Calu3 (cell line): ENCODE measurements at regions not wholly inside any gene's neighbourhood (a gene's known extent, or its start where the extent isn't known, plus 50 kb on each side); places are given as distances from the start of the nearest gene placed in this dataset.

Source experiments
- BruUV-seq: library from RNA; stranded (reverse); fragments of 400-500 nt; replicated peaks from 2 replicates; lab custom pipeline; 2021; lab: Mats Ljungman, UMichigan
- CTCF ChIA-PET: fragments of 300-600 bp; sonication (Branson Sonifier 250); formaldehyde crosslinking; loops from one replicate; lab custom pipeline; 2022; ENCODE audit warnings: antibody characterized with exemption; lab: Charles Lee
- DNase-seq: peaks from one replicate; pipeline ENCODE4 v3.0.0; 2022
- H3K27ac Mint-ChIP-seq: one replicate; pipeline ENCODE4 v1.8.0; 2022; ENCODE audit warnings: mixed read lengths; ENCODE audit not compliant: unreplicated experiment
- H3K27me3 Mint-ChIP-seq: one replicate; pipeline ENCODE4 v1.8.0; 2022; ENCODE audit warnings: mixed read lengths; ENCODE audit not compliant: unreplicated experiment
- H3K36me3 Mint-ChIP-seq: one replicate; pipeline ENCODE4 v1.8.0; 2022; ENCODE audit warnings: mild to moderate bottlenecking, moderate library complexity, mixed read lengths; ENCODE audit not compliant: insufficient read depth, unreplicated experiment
- H3K4me1 Mint-ChIP-seq: one replicate; pipeline ENCODE4 v1.8.0; 2022; ENCODE audit warnings: mild to moderate bottlenecking, low read depth, mixed read lengths; ENCODE audit not compliant: unreplicated experiment
- H3K4me3 Mint-ChIP-seq: one replicate; pipeline ENCODE4 v1.8.0; 2022; ENCODE audit warnings: mild to moderate bottlenecking, low read depth, moderate library complexity, mixed read lengths; ENCODE audit not compliant: unreplicated experiment
- H3K9me3 Mint-ChIP-seq: one replicate; pipeline ENCODE4 v1.8.0; 2022; ENCODE audit warnings: low read depth, mixed read lengths; ENCODE audit not compliant: unreplicated experiment
- intact Hi-C: fragments of 100-400 bp; cut with micrococcal nuclease; formaldehyde crosslinking; loops from one replicate; pipeline ENCODE4 v1.10.0; 2022; ENCODE audit not compliant: unreplicated experiment
- TF ChIP-seq, protein P1 (sequence below): fragments of 200-600 bp; IDR thresholded peaks from one replicate; pipeline ENCODE4 v1.8.0; 2022; ENCODE audit warnings: antibody characterized with exemption; ENCODE audit not compliant: unreplicated experiment

GRCh38 chr13:76733671-76734070 is 152.5 kb downstream of the KCTD12 start:
- TF ChIP-seq, protein P1, sequence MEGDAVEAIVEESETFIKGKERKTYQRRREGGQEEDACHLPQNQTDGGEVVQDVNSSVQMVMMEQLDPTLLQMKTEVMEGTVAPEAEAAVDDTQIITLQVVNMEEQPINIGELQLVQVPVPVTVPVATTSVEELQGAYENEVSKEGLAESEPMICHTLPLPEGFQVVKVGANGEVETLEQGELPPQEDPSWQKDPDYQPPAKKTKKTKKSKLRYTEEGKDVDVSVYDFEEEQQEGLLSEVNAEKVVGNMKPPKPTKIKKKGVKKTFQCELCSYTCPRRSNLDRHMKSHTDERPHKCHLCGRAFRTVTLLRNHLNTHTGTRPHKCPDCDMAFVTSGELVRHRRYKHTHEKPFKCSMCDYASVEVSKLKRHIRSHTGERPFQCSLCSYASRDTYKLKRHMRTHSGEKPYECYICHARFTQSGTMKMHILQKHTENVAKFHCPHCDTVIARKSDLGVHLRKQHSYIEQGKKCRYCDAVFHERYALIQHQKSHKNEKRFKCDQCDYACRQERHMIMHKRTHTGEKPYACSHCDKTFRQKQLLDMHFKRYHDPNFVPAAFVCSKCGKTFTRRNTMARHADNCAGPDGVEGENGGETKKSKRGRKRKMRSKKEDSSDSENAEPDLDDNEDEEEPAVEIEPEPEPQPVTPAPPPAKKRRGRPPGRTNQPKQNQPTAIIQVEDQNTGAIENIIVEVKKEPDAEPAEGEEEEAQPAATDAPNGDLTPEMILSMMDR: no peak
- H3K36me3 Mint-ChIP-seq: no peaks in the 10 kb centered on the region
- H3K27ac Mint-ChIP-seq: no peak overlapping the region
- CTCF ChIA-PET: interaction anchor here (0.9 kb wide), 1 partner anchor 64 kb away, joined by 4 read pairs; no protein-coding TSS in a partner anchor
- no peaks in the 10 kb centered on the region for H3K9me3 Mint-ChIP-seq
- BruUV-seq: no TSS peak
- H3K4me3 Mint-ChIP-seq: no peak overlapping the region
- no peak for DNase-seq
- no peaks in the 10 kb centered on the region for H3K4me1 Mint-ChIP-seq
- no peaks in the 10 kb centered on the region for H3K27me3 Mint-ChIP-seq
- intact Hi-C loops: no loop called here

DNA sequence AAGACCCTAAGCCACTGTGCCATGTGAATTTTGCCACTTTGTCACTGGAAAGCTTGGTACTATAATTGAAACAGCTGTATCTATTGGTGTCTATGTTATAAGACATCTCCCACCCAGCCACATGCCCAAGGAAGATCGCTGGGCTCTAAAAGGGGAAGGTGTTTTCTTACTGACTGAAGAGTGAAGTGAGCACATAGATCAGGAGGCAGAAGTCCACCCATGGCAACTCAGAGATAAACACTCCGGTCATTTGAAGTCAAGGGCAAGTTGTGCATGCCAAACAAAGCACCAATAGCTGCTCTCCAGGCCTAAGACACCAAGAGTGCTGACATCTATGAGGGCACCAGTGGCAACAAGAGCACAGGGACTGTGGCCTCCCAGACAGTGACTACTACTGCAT is 153.8 kb downstream of the KCTD12 start:
- Mint-ChIP-seq H3K4me1 (no peaks in the 10 kb centered on the region), H3K9me3 (no peaks in the 10 kb centered on the region), H3K27ac (no peak overlapping the region), H3K36me3 (no peaks in the 10 kb centered on the region), H3K27me3 (no peaks in the 10 kb centered on the region), H3K4me3 (no peak overlapping the region)
- TF ChIP-seq, protein P1: no peak
- intact Hi-C loops: no loop called here
- CTCF ChIA-PET: no interaction called here
- BruUV-seq: no TSS peak
- DNase-seq: no peak

GRCh38 chr13:76730220-76730619 is 156.0 kb downstream of the KCTD12 start:
- TF ChIP-seq, protein P1: no peak
- H3K27ac Mint-ChIP-seq: no peak overlapping the region
- BruUV-seq: no TSS peak
- no peaks in the 10 kb centered on the region for H3K4me1 Mint-ChIP-seq
- intact Hi-C loops: no loop called here
- no peaks in the 10 kb centered on the region for H3K27me3 Mint-ChIP-seq
- H3K36me3 Mint-ChIP-seq: no peaks in the 10 kb centered on the region
- H3K9me3 Mint-ChIP-seq: no peaks in the 10 kb centered on the region
- DNase-seq: no peak
- CTCF ChIA-PET: no interaction called here
- H3K4me3 Mint-ChIP-seq: no peak overlapping the region

- Mint-ChIP-seq H3K9me3 (no peaks in the 10 kb centered on the region), H3K4me3 (no peak overlapping the region), H3K27me3 (no peaks in the 10 kb centered on the region), H3K27ac (no peak overlapping the region), H3K36me3 (no peaks in the 10 kb centered on the region), H3K4me1 (no peaks in the 10 kb centered on the region)
- no peak for DNase-seq
- CTCF ChIA-PET: no interaction called here
- TF ChIP-seq, protein P1: no peak
- intact Hi-C loops: no loop called here
- no TSS peak for BruUV-seq
Observed at GRCh38 chr13:76729691-76730090, 156.5 kb downstream of the KCTD12 start.
